ENCODE measurements at regions not wholly inside any gene's neighbourhood (a gene's known extent, or its start where the extent isn't known, plus 50 kb on each side); places are given as distances from the start of the nearest gene placed in this dataset.
A peak's percentile ranks its signal among the peaks of the same experiment; 100 is the strongest.

- peaks cover 9% of the 10 kb centered on the region in 2 experiments for H3K4me1 ChIP-seq (ENCODE audit: control insufficient read depth in 1 of 2, insufficient read depth in 2 of 2, low read length in 2 of 2)
- H3K9ac ChIP-seq (ENCODE audit: low read length), result no peak overlapping the region
- no peak for TF ChIP-seq JUND (IDR thresholded peaks at IDR 0.05)
- no peak for TF ChIP-seq POLR2A (IDR thresholded peaks at IDR 0.05; ENCODE audit: borderline replicate concordance, extremely low read depth, insufficient read depth, insufficient read length)
- H3K27ac ChIP-seq (ENCODE audit: low read depth, low read length), result no peak overlapping the region
- no TSS peak for BruUV-seq (replicated peaks)
- H3K79me2 ChIP-seq (ENCODE audit: insufficient read depth, low read length), result no peaks in the 10 kb centered on the region
- no peaks in the 10 kb centered on the region for H3K9me2 ChIP-seq (ENCODE audit: insufficient read depth)
- POLR2A ChIA-PET, result no interaction called here
- ATAC-seq (no peak), DNase-seq (ENCODE audit: low read depth, low spot score) (no peak)
- H3K4me3 ChIP-seq (replicated peaks in 1 of 2; ENCODE audit: low read depth in 1 of 2, low read length in 2 of 2), result no peak overlapping the region
- H3K36me3 ChIP-seq (ENCODE audit: control insufficient read depth in 1 of 2, insufficient read depth in 2 of 2, low read length in 2 of 2), result no peaks in the 10 kb centered on the region
- RAD21 ChIA-PET (ENCODE audit: low non-redundant PET in 1 of 2, low total read pairs in 2 of 2, uncharacterized antibody in 2 of 2, unreplicated experiment in 2 of 2), result no interaction called here
- no peaks in the 10 kb centered on the region for H4K20me1 ChIP-seq (ENCODE audit: insufficient read depth)
- no peaks in the 10 kb centered on the region for H3K9me3 ChIP-seq (ENCODE audit: control insufficient read depth in 1 of 2, insufficient read depth in 1 of 2, low read depth in 1 of 2, low read length in 2 of 2)
- H3K4me2 ChIP-seq (ENCODE audit: low read length), result no peak overlapping the region
- CTCF ChIA-PET, result no interaction called here
- peaks cover 35% of the 10 kb centered on the region for H3K27me3 ChIP-seq (ENCODE audit: insufficient read depth, low read length)
- intact Hi-C loops (cut with micrococcal nuclease), result no loop called here
- no peak overlapping the region for H2AFZ ChIP-seq (ENCODE audit: low read depth, low read length, poor library complexity, severe bottlenecking)
Observed at GRCh38 chr11:112778877-112779266, 182.3 kb upstream of the NCAM1 start.

- H3K27ac ChIP-seq (ENCODE audit: low read depth, low read length), result no peak overlapping the region
- no TSS peak for BruUV-seq (replicated peaks)
- no peaks in the 10 kb centered on the region for H3K79me2 ChIP-seq (ENCODE audit: insufficient read depth, low read length)
- H3K36me3 ChIP-seq (ENCODE audit: control insufficient read depth in 1 of 2, insufficient read depth in 2 of 2, low read length in 2 of 2), result no peaks in the 10 kb centered on the region
- H3K9me2 ChIP-seq (ENCODE audit: insufficient read depth), result no peaks in the 10 kb centered on the region
- no peak overlapping the region for H2AFZ ChIP-seq (ENCODE audit: low read depth, low read length, poor library complexity, severe bottlenecking)
- peak; percentile 81 for ATAC-seq
- intact Hi-C loops (cut with micrococcal nuclease), result no loop called here
- no peak overlapping the region for H3K4me3 ChIP-seq (replicated peaks in 1 of 2; ENCODE audit: low read depth in 1 of 2, low read length in 2 of 2)
- CTCF ChIA-PET, result interaction anchor here (0.7 to 4.4 kb wide), 2 partner anchors 14 to 193 kb away, joined by 3 to 18 read pairs; no protein-coding TSS in a partner anchor
- peaks cover 9% of the 10 kb centered on the region in 2 experiments for H3K4me1 ChIP-seq (ENCODE audit: control insufficient read depth in 1 of 2, insufficient read depth in 2 of 2, low read length in 2 of 2)
- no peaks in the 10 kb centered on the region for H4K20me1 ChIP-seq (ENCODE audit: insufficient read depth)
- RAD21 ChIA-PET (ENCODE audit: low non-redundant PET in 1 of 2, low total read pairs in 2 of 2, uncharacterized antibody in 2 of 2, unreplicated experiment in 2 of 2), result no interaction called here
- H3K9ac ChIP-seq (ENCODE audit: low read length), result no peak overlapping the region
- peaks cover 37% of the 10 kb centered on the region for H3K27me3 ChIP-seq (ENCODE audit: insufficient read depth, low read length)
- POLR2A ChIA-PET, result no interaction called here
- no peaks in the 10 kb centered on the region for H3K9me3 ChIP-seq (ENCODE audit: control insufficient read depth in 1 of 2, insufficient read depth in 1 of 2, low read depth in 1 of 2, low read length in 2 of 2)
- H3K4me2 ChIP-seq (ENCODE audit: low read length), result peak overlapping the region; percentile 42
- DNase-seq (ENCODE audit: low read depth, low spot score), result no peak
- no peak for TF ChIP-seq POLR2A (IDR thresholded peaks at IDR 0.05; ENCODE audit: borderline replicate concordance, extremely low read depth, insufficient read depth, insufficient read length)
- no peak for TF ChIP-seq CEBPB (IDR thresholded peaks at IDR 0.05; ENCODE audit: low read depth)
- no peak for TF ChIP-seq EGR1 (IDR thresholded peaks at IDR 0.05; ENCODE audit: low read depth)
- TF ChIP-seq CTCF (IDR thresholded peaks at IDR 0.05 in 2 of 3, conservative IDR thresholded peaks at IDR 0.05 in 1 of 3; ENCODE audit: borderline replicate concordance in 1 of 3, insufficient read depth in 1 of 3, low read depth in 2 of 3, low read length in 2 of 3), result no peak
- no peak for TF ChIP-seq FOSL1 (IDR thresholded peaks at IDR 0.05; ENCODE audit: low read depth)
- TF ChIP-seq REST (IDR thresholded peaks at IDR 0.05; ENCODE audit: low read depth), result no peak
- TF ChIP-seq YY1 (IDR thresholded peaks at IDR 0.05; ENCODE audit: extremely low read depth, insufficient replicate concordance, low read depth, low read length), result no peak
- no peak for TF ChIP-seq ZFX (IDR thresholded peaks at IDR 0.05)
- no peak for TF ChIP-seq POLR2AphosphoS5 (IDR thresholded peaks at IDR 0.05; ENCODE audit: low read depth, low read length)
- no peak for TF ChIP-seq TCF7L2 (IDR thresholded peaks at IDR 0.05; ENCODE audit: borderline replicate concordance, extremely low read depth, insufficient read depth, insufficient read length)
Observed at GRCh38 chr11:112780351-112781087, 180.7 kb upstream of the NCAM1 start.

Measured in HCT116 (cell line).